ENCODE measurements at regions not wholly inside any gene's neighbourhood (a gene's known extent, or its start where the extent isn't known, plus 50 kb on each side); places are given as distances from the start of the nearest gene placed in this dataset.

GRCh38 chr6:11353921-11354389, 121.5 kb upstream of the NEDD9 start:
- Histone ChIP-seq H3K9me3 (ENCODE audit: control insufficient read depth, low read length) (no peaks in the 10 kb centered on the region), H3K18ac (ENCODE audit: low read depth in 1 of 2, low read length in 2 of 2) (no peak overlapping the region), H2BK5ac (ENCODE audit: low read depth, low read length, poor library complexity, severe bottlenecking) (no peak overlapping the region), H2BK12ac (ENCODE audit: low read length in 2 of 2) (no peak overlapping the region), H2BK15ac (ENCODE audit: low read depth, poor library complexity, severe bottlenecking) (no peak overlapping the region), H2AFZ (ENCODE audit: low read depth, low read length) (no peak overlapping the region), H4K91ac (ENCODE audit: low read length) (no peak overlapping the region), H3K14ac (ENCODE audit: low read length in 2 of 2) (no peak overlapping the region), H3K4me3 (ENCODE audit: insufficient read depth in 1 of 2, low read depth in 1 of 2, low read length in 2 of 2) (no peak overlapping the region), H3K4ac (ENCODE audit: low read depth in 1 of 2, low read length in 2 of 2) (no peak overlapping the region), H3K23ac (ENCODE audit: low read length in 2 of 2) (no peak overlapping the region), H3K9ac (ENCODE audit: low read length) (peak overlapping the region; percentile 57), H3K79me1 (replicated peaks; ENCODE audit: low read length, poor library complexity, severe bottlenecking) (no peaks in the 10 kb centered on the region), H2AK5ac (ENCODE audit: low read length, severe bottlenecking) (no peak overlapping the region), H3K4me2 (ENCODE audit: low read length, poor library complexity, severe bottlenecking) (no peak overlapping the region), H3K4me1 (ENCODE audit: control insufficient read depth, insufficient read depth, low read depth, low read length) (peaks cover 3% of the 10 kb centered on the region), H4K8ac (ENCODE audit: low read length) (no peak overlapping the region), H3K36me3 (ENCODE audit: control insufficient read depth in 1 of 2, insufficient read depth in 2 of 2, low read depth in 1 of 2, low read length in 2 of 2) (no peaks in the 10 kb centered on the region), H3K27ac (ENCODE audit: low read length, poor library complexity, severe bottlenecking) (no peak overlapping the region), H3K27me3 (ENCODE audit: control insufficient read depth in 1 of 2, insufficient read depth in 1 of 2, low read length in 2 of 2) (no peaks in the 10 kb centered on the region), H2BK120ac (ENCODE audit: low read depth, low read length) (no peak overlapping the region)
- DNase-seq, result peak; percentile 78
- 70% methylated on average over 6 of the region's 6 CpGs for WGBS

DNA sequence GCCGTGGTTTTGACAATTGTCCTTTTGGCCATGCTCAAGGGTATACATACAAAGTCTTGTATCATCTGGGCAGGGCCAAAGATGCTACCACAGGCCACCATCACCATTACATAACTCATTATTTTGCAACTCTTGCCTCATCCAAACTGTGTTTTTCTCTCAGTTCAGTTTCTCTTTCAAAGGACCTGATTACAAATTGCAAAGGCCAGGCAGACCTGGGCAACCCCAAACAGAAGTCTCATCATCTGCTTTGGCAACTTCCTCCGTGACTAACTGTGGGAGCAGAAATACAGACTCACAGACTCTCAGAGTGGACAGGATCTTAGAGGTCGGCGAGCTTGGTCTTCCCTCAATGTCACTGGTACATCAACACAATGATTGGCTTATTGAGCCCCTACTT, 117.8 kb upstream of the NEDD9 start:
- no peak overlapping the region for H3K4ac ChIP-seq (ENCODE audit: low read depth in 1 of 2, low read length in 2 of 2)
- no peak overlapping the region for H4K8ac ChIP-seq (ENCODE audit: low read length)
- WGBS, result 94% methylated on average over 4 of the region's 4 CpGs
- no peak overlapping the region for H2AK5ac ChIP-seq (ENCODE audit: low read length, severe bottlenecking)
- no peak overlapping the region for H3K9ac ChIP-seq (ENCODE audit: low read length)
- no peak overlapping the region for H2BK5ac ChIP-seq (ENCODE audit: low read depth, low read length, poor library complexity, severe bottlenecking)
- H4K91ac ChIP-seq (ENCODE audit: low read length), result no peak overlapping the region
- no peak overlapping the region for H2AFZ ChIP-seq (ENCODE audit: low read depth, low read length)
- no peak overlapping the region for H2BK120ac ChIP-seq (ENCODE audit: low read depth, low read length)
- no peak overlapping the region for H3K4me2 ChIP-seq (ENCODE audit: low read length, poor library complexity, severe bottlenecking)
- peak; percentile 77 for DNase-seq
- H3K4me3 ChIP-seq (ENCODE audit: insufficient read depth in 1 of 2, low read depth in 1 of 2, low read length in 2 of 2), result no peak overlapping the region
- H3K79me1 ChIP-seq (replicated peaks; ENCODE audit: low read length, poor library complexity, severe bottlenecking), result no peaks in the 10 kb centered on the region
- no peaks in the 10 kb centered on the region for H3K9me3 ChIP-seq (ENCODE audit: control insufficient read depth, low read length)
- no peak overlapping the region for H3K14ac ChIP-seq (ENCODE audit: low read length in 2 of 2)
- no peaks in the 10 kb centered on the region for H3K36me3 ChIP-seq (ENCODE audit: control insufficient read depth in 1 of 2, insufficient read depth in 2 of 2, low read depth in 1 of 2, low read length in 2 of 2)
- H2BK12ac ChIP-seq (ENCODE audit: low read length in 2 of 2), result no peak overlapping the region
- H3K27ac ChIP-seq (ENCODE audit: low read length, poor library complexity, severe bottlenecking), result no peak overlapping the region
- H3K18ac ChIP-seq (ENCODE audit: low read depth in 1 of 2, low read length in 2 of 2), result no peak overlapping the region
- H3K27me3 ChIP-seq (ENCODE audit: control insufficient read depth in 1 of 2, insufficient read depth in 1 of 2, low read length in 2 of 2), result no peaks in the 10 kb centered on the region
- no peak overlapping the region for H2BK15ac ChIP-seq (ENCODE audit: low read depth, poor library complexity, severe bottlenecking)
- no peak overlapping the region for H3K23ac ChIP-seq (ENCODE audit: low read length in 2 of 2)
- peaks cover 8% of the 10 kb centered on the region for H3K4me1 ChIP-seq (ENCODE audit: control insufficient read depth, insufficient read depth, low read depth, low read length)

- Histone ChIP-seq H4K8ac (ENCODE audit: low read length) (no peak overlapping the region), H3K9ac (ENCODE audit: low read length) (no peak overlapping the region), H3K27ac (ENCODE audit: low read length, poor library complexity, severe bottlenecking) (no peak overlapping the region), H2BK120ac (ENCODE audit: low read depth, low read length) (no peak overlapping the region), H3K79me1 (replicated peaks; ENCODE audit: low read length, poor library complexity, severe bottlenecking) (no peaks in the 10 kb centered on the region), H2AK5ac (ENCODE audit: low read length, severe bottlenecking) (no peak overlapping the region), H2AFZ (ENCODE audit: low read depth, low read length) (no peak overlapping the region), H2BK15ac (ENCODE audit: low read depth, poor library complexity, severe bottlenecking) (no peak overlapping the region), H3K4me3 (ENCODE audit: insufficient read depth in 1 of 2, low read depth in 1 of 2, low read length in 2 of 2) (no peak overlapping the region), H3K18ac (ENCODE audit: low read depth in 1 of 2, low read length in 2 of 2) (no peak overlapping the region), H3K23ac (ENCODE audit: low read length in 2 of 2) (no peak overlapping the region), H3K4me2 (ENCODE audit: low read length, poor library complexity, severe bottlenecking) (no peak overlapping the region), H4K91ac (ENCODE audit: low read length) (no peak overlapping the region), H2BK12ac (ENCODE audit: low read length in 2 of 2) (no peak overlapping the region), H3K14ac (ENCODE audit: low read length in 2 of 2) (no peak overlapping the region), H2BK5ac (ENCODE audit: low read depth, low read length, poor library complexity, severe bottlenecking) (no peak overlapping the region), H3K36me3 (ENCODE audit: control insufficient read depth in 1 of 2, insufficient read depth in 2 of 2, low read depth in 1 of 2, low read length in 2 of 2) (no peaks in the 10 kb centered on the region), H3K27me3 (ENCODE audit: control insufficient read depth in 1 of 2, insufficient read depth in 1 of 2, low read length in 2 of 2) (peaks cover 0 to 3% of the 10 kb centered on the region in 2 experiments), H3K4me1 (ENCODE audit: control insufficient read depth, insufficient read depth, low read depth, low read length) (peaks cover 8% of the 10 kb centered on the region), H3K9me3 (ENCODE audit: control insufficient read depth, low read length) (no peaks in the 10 kb centered on the region), H3K4ac (ENCODE audit: low read depth in 1 of 2, low read length in 2 of 2) (no peak overlapping the region)
- no peak for DNase-seq
Observed at GRCh38 chr6:11349880-11350279, 117.4 kb upstream of the NEDD9 start.

DNA sequence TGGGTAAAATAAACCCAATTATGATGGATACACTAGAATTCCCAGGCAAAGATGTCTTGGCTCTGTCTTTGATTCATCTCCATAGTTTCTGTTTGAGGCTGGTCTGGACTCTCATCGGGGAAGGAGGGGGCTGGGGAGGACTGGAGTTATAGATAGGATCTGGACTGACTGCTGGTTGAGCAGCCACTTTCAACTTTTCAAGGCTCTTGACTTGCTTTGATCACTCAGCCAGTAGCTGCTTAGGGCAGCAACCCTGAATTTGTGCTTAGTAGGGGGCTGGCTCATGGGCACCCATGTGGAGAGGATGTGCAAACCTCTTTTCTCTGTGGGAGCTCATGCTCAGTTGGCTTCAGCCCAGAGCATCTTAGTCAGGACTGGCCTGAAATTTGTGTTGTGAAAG, 114.0 kb upstream of the NEDD9 start:
- Histone ChIP-seq H3K9ac (ENCODE audit: low read length) (no peak overlapping the region), H3K23ac (ENCODE audit: low read length in 2 of 2) (no peak overlapping the region), H4K8ac (ENCODE audit: low read length) (no peak overlapping the region), H3K36me3 (ENCODE audit: control insufficient read depth in 1 of 2, insufficient read depth in 2 of 2, low read depth in 1 of 2, low read length in 2 of 2) (no peaks in the 10 kb centered on the region), H3K9me3 (ENCODE audit: control insufficient read depth, low read length) (no peaks in the 10 kb centered on the region), H4K91ac (ENCODE audit: low read length) (no peak overlapping the region), H2BK120ac (ENCODE audit: low read depth, low read length) (no peak overlapping the region), H3K4ac (ENCODE audit: low read depth in 1 of 2, low read length in 2 of 2) (no peak overlapping the region), H3K4me1 (ENCODE audit: control insufficient read depth, insufficient read depth, low read depth, low read length) (peaks cover 4% of the 10 kb centered on the region), H2AK5ac (ENCODE audit: low read length, severe bottlenecking) (no peak overlapping the region), H3K4me2 (ENCODE audit: low read length, poor library complexity, severe bottlenecking) (no peak overlapping the region), H2BK15ac (ENCODE audit: low read depth, poor library complexity, severe bottlenecking) (no peak overlapping the region), H3K14ac (ENCODE audit: low read length in 2 of 2) (no peak overlapping the region), H2BK12ac (ENCODE audit: low read length in 2 of 2) (no peak overlapping the region), H3K18ac (ENCODE audit: low read depth in 1 of 2, low read length in 2 of 2) (no peak overlapping the region), H3K27me3 (ENCODE audit: control insufficient read depth in 1 of 2, insufficient read depth in 1 of 2, low read length in 2 of 2) (peaks cover 0 to 3% of the 10 kb centered on the region in 2 experiments), H2BK5ac (ENCODE audit: low read depth, low read length, poor library complexity, severe bottlenecking) (no peak overlapping the region), H3K79me1 (replicated peaks; ENCODE audit: low read length, poor library complexity, severe bottlenecking) (no peaks in the 10 kb centered on the region), H2AFZ (ENCODE audit: low read depth, low read length) (no peak overlapping the region), H3K27ac (ENCODE audit: low read length, poor library complexity, severe bottlenecking) (no peak overlapping the region), H3K4me3 (ENCODE audit: insufficient read depth in 1 of 2, low read depth in 1 of 2, low read length in 2 of 2) (no peak overlapping the region)
- no peak for DNase-seq
- WGBS, result 57% methylated on average over 1 of the region's 1 CpG
